ENCODE measurements at regions not wholly inside any gene's neighbourhood (a gene's known extent, or its start where the extent isn't known, plus 50 kb on each side); places are given as distances from the start of the nearest gene placed in this dataset.
"Not testable (repeated sequence)": the region's sequence is repeated elsewhere in the genome, so short reads cannot be mapped to it uniquely, and the experiment has no call there.

- H3K4me1 ChIP-seq (ENCODE audit: control insufficient read depth, insufficient read depth, low read length) = no peaks in the 10 kb centered on the region
- no peaks in the 10 kb centered on the region for H3K36me3 ChIP-seq (ENCODE audit: control insufficient read depth, insufficient read depth, low read length)
These were observed 474.4 kb upstream of the DCN start for GRCh38 chr12:91657032-91657431.

GRCh38 chr12:91655966-91656365, 473.3 kb upstream of the DCN start:
- Histone ChIP-seq H3K27me3 (ENCODE audit: control insufficient read depth, insufficient read depth, low read length) (no peaks in the 10 kb centered on the region), H3K4me1 (ENCODE audit: control insufficient read depth, insufficient read depth, low read length) (no peaks in the 10 kb centered on the region), H3K36me3 (ENCODE audit: control insufficient read depth, insufficient read depth, low read length) (no peaks in the 10 kb centered on the region), H3K9ac (ENCODE audit: low read depth, low read length) (no peak overlapping the region), H3K4me3 (ENCODE audit: low read depth, low read length) (no peak overlapping the region), H3K9me3 (ENCODE audit: control insufficient read depth, insufficient read depth, low read length) (no peaks in the 10 kb centered on the region)

More at GRCh38 chr12:91657032-91657431, 474.4 kb upstream of the DCN start:
- no peak overlapping the region for H3K9ac ChIP-seq (ENCODE audit: low read depth, low read length)
- no peak overlapping the region for H3K4me3 ChIP-seq (ENCODE audit: low read depth, low read length)
- no peaks in the 10 kb centered on the region for H3K27me3 ChIP-seq (ENCODE audit: control insufficient read depth, insufficient read depth, low read length)
- no peaks in the 10 kb centered on the region for H3K9me3 ChIP-seq (ENCODE audit: control insufficient read depth, insufficient read depth, low read length)

GRCh38 chr12:91654087-91654486, 471.5 kb upstream of the DCN start:
- Histone ChIP-seq H3K9ac (ENCODE audit: low read depth, low read length) (no peak overlapping the region), H3K36me3 (ENCODE audit: control insufficient read depth, insufficient read depth, low read length) (no peaks in the 10 kb centered on the region), H3K4me3 (ENCODE audit: low read depth, low read length) (no peak overlapping the region), H3K27me3 (ENCODE audit: control insufficient read depth, insufficient read depth, low read length) (no peaks in the 10 kb centered on the region), H3K4me1 (ENCODE audit: control insufficient read depth, insufficient read depth, low read length) (no peaks in the 10 kb centered on the region), H3K9me3 (ENCODE audit: control insufficient read depth, insufficient read depth, low read length) (no peaks in the 10 kb centered on the region)

- H3K36me3 ChIP-seq (ENCODE audit: control insufficient read depth, insufficient read depth, low read length) = no peaks in the 10 kb centered on the region
- H3K9me3 ChIP-seq (ENCODE audit: control insufficient read depth, insufficient read depth, low read length) = no peaks in the 10 kb centered on the region
- H3K9ac ChIP-seq (ENCODE audit: low read depth, low read length) = no peak overlapping the region
- no peaks in the 10 kb centered on the region for H3K27me3 ChIP-seq (ENCODE audit: control insufficient read depth, insufficient read depth, low read length)
- no peak overlapping the region for H3K4me3 ChIP-seq (ENCODE audit: low read depth, low read length)
- H3K4me1 ChIP-seq (ENCODE audit: control insufficient read depth, insufficient read depth, low read length) = no peaks in the 10 kb centered on the region
These were observed 469.1 kb upstream of the DCN start for GRCh38 chr12:91651728-91652127.

GRCh38 chr12:91643763-91644162, 461.1 kb upstream of the DCN start:
- Histone ChIP-seq H3K27me3 (ENCODE audit: control insufficient read depth, insufficient read depth, low read length) (no peaks in the 10 kb centered on the region), H3K4me1 (ENCODE audit: control insufficient read depth, insufficient read depth, low read length) (no peaks in the 10 kb centered on the region), H3K9ac (ENCODE audit: low read depth, low read length) (no peak overlapping the region), H3K36me3 (ENCODE audit: control insufficient read depth, insufficient read depth, low read length) (no peaks in the 10 kb centered on the region), H3K4me3 (ENCODE audit: low read depth, low read length) (no peak overlapping the region), H3K9me3 (ENCODE audit: control insufficient read depth, insufficient read depth, low read length) (no peaks in the 10 kb centered on the region)

GRCh38 chr12:91640021-91640420, 457.4 kb upstream of the DCN start:
- no peaks in the 10 kb centered on the region for H3K9me3 ChIP-seq (ENCODE audit: control insufficient read depth, insufficient read depth, low read length)
- H3K27me3 ChIP-seq (ENCODE audit: control insufficient read depth, insufficient read depth, low read length) = no peaks in the 10 kb centered on the region
- H3K36me3 ChIP-seq (ENCODE audit: control insufficient read depth, insufficient read depth, low read length) = no peaks in the 10 kb centered on the region
- no peak overlapping the region for H3K9ac ChIP-seq (ENCODE audit: low read depth, low read length)
- H3K4me1 ChIP-seq (ENCODE audit: control insufficient read depth, insufficient read depth, low read length) = no peaks in the 10 kb centered on the region
- H3K4me3 ChIP-seq (ENCODE audit: low read depth, low read length) = no peak overlapping the region

- Histone ChIP-seq H3K27me3 (ENCODE audit: control insufficient read depth, insufficient read depth, low read length) (no peaks in the 10 kb centered on the region), H3K9ac (ENCODE audit: low read depth, low read length) (no peak overlapping the region), H3K4me3 (ENCODE audit: low read depth, low read length) (no peak overlapping the region), H3K9me3 (ENCODE audit: control insufficient read depth, insufficient read depth, low read length) (no peaks in the 10 kb centered on the region), H3K4me1 (ENCODE audit: control insufficient read depth, insufficient read depth, low read length) (no peaks in the 10 kb centered on the region), H3K36me3 (ENCODE audit: control insufficient read depth, insufficient read depth, low read length) (no peaks in the 10 kb centered on the region)
These were observed 456.7 kb upstream of the DCN start for GRCh38 chr12:91639327-91639726.

GRCh38 chr12:91637789-91638624, 455.4 kb upstream of the DCN start:
- Histone ChIP-seq H3K36me3 (ENCODE audit: control insufficient read depth, insufficient read depth, low read length) (no peaks in the 10 kb centered on the region), H3K4me1 (ENCODE audit: control insufficient read depth, insufficient read depth, low read length) (no peaks in the 10 kb centered on the region), H3K4me3 (ENCODE audit: low read depth, low read length) (no peak overlapping the region), H3K9me3 (ENCODE audit: control insufficient read depth, insufficient read depth, low read length) (no peaks in the 10 kb centered on the region), H3K9ac (ENCODE audit: low read depth, low read length) (no peak overlapping the region), H3K27me3 (ENCODE audit: control insufficient read depth, insufficient read depth, low read length) (no peaks in the 10 kb centered on the region)

- no peaks in the 10 kb centered on the region for H3K36me3 ChIP-seq (ENCODE audit: control insufficient read depth, insufficient read depth, low read length)
- H3K4me3 ChIP-seq (ENCODE audit: low read depth, low read length) = no peak overlapping the region
- no peaks in the 10 kb centered on the region for H3K9me3 ChIP-seq (ENCODE audit: control insufficient read depth, insufficient read depth, low read length)
- H3K9ac ChIP-seq (ENCODE audit: low read depth, low read length) = no peak overlapping the region
- H3K27me3 ChIP-seq (ENCODE audit: control insufficient read depth, insufficient read depth, low read length) = no peaks in the 10 kb centered on the region
- H3K4me1 ChIP-seq (ENCODE audit: control insufficient read depth, insufficient read depth, low read length) = no peaks in the 10 kb centered on the region
These were observed 454.1 kb upstream of the DCN start for GRCh38 chr12:91636721-91637120.

- not testable (repeated sequence) for H3K9ac ChIP-seq (ENCODE audit: low read depth, low read length); H3K4me3 ChIP-seq (ENCODE audit: low read depth, low read length); H3K9me3 ChIP-seq (ENCODE audit: control insufficient read depth, insufficient read depth, low read length); H3K4me1 ChIP-seq (ENCODE audit: control insufficient read depth, insufficient read depth, low read length); H3K36me3 ChIP-seq (ENCODE audit: control insufficient read depth, insufficient read depth, low read length); H3K27me3 ChIP-seq (ENCODE audit: control insufficient read depth, insufficient read depth, low read length)
These were observed 451.7 kb upstream of the DCN start for GRCh38 chr12:91634386-91634713.

- H3K4me3 ChIP-seq (ENCODE audit: low read depth, low read length) = no peak overlapping the region
- H3K36me3 ChIP-seq (ENCODE audit: control insufficient read depth, insufficient read depth, low read length) = no peaks in the 10 kb centered on the region
- no peak overlapping the region for H3K9ac ChIP-seq (ENCODE audit: low read depth, low read length)
- H3K4me1 ChIP-seq (ENCODE audit: control insufficient read depth, insufficient read depth, low read length) = no peaks in the 10 kb centered on the region
- H3K27me3 ChIP-seq (ENCODE audit: control insufficient read depth, insufficient read depth, low read length) = no peaks in the 10 kb centered on the region
- H3K9me3 ChIP-seq (ENCODE audit: control insufficient read depth, insufficient read depth, low read length) = no peaks in the 10 kb centered on the region
These were observed 451.2 kb upstream of the DCN start for GRCh38 chr12:91633734-91634357.

GRCh38 chr12:91633206-91633605, 450.6 kb upstream of the DCN start:
- Histone ChIP-seq H3K4me1 (ENCODE audit: control insufficient read depth, insufficient read depth, low read length) (no peaks in the 10 kb centered on the region), H3K27me3 (ENCODE audit: control insufficient read depth, insufficient read depth, low read length) (no peaks in the 10 kb centered on the region), H3K9me3 (ENCODE audit: control insufficient read depth, insufficient read depth, low read length) (no peaks in the 10 kb centered on the region), H3K9ac (ENCODE audit: low read depth, low read length) (no peak overlapping the region), H3K4me3 (ENCODE audit: low read depth, low read length) (no peak overlapping the region), H3K36me3 (ENCODE audit: control insufficient read depth, insufficient read depth, low read length) (no peaks in the 10 kb centered on the region)

Data from iPS-15b (cell line).